NOMO-1 treated with DMSO at 0.1 percent for 48 hours (cell line): ENCODE measurements at regions not wholly inside any gene's neighbourhood (a gene's known extent, or its start where the extent isn't known, plus 50 kb on each side); places are given as distances from the start of the nearest gene placed in this dataset.

ENCODE experiments used
- DNase-seq: peaks from one replicate; lab custom pipeline; 2025; ENCODE audit not compliant: unreplicated experiment; lab: John Stamatoyannopoulos, UW

- DNase-seq, result no peak
Observed at GRCh38 chr1:201589186-201589585, 50.3 kb downstream of the NAV1 start.

- DNase-seq, result no peak
Observed at GRCh38 chr1:201590474-201590873, 51.5 kb downstream of the NAV1 start.

GRCh38 chr1:201591348-201591747, 52.4 kb downstream of the NAV1 start:
- DNase-seq, result no peak

- no peak for DNase-seq
Observed at GRCh38 chr1:201591981-201592380, 53.1 kb downstream of the NAV1 start.

- peak; percentile 80 for DNase-seq
Observed at GRCh38 chr1:201593200-201593921, 54.4 kb downstream of the NAV1 start.

GRCh38 chr1:201594575-201595245, 55.8 kb downstream of the NAV1 start:
- DNase-seq, result peak; percentile 38

GRCh38 chr1:201595381-201595780, 56.5 kb downstream of the NAV1 start:
- DNase-seq, result no peak

GRCh38 chr1:201596101-201596868, 57.4 kb downstream of the NAV1 start:
- DNase-seq, result no peak

GRCh38 chr1:201597551-201598230, 58.8 kb downstream of the NAV1 start:
- no peak for DNase-seq

- DNase-seq, result no peak
Observed at GRCh38 chr1:201598396-201598795, 59.5 kb downstream of the NAV1 start.

GRCh38 chr1:201598973-201599372, 60.0 kb downstream of the NAV1 start:
- DNase-seq, result no peak

GRCh38 chr1:201599548-201599947, 60.6 kb downstream of the NAV1 start:
- no peak for DNase-seq

- no peak for DNase-seq
Observed at GRCh38 chr1:201602413-201603265, 63.7 kb downstream of the NAV1 start.

- no peak for DNase-seq
Observed at GRCh38 chr1:201603613-201604232, 64.8 kb downstream of the NAV1 start.

GRCh38 chr1:201605385-201606010, 66.6 kb downstream of the NAV1 start:
- no peak for DNase-seq

- DNase-seq, result no peak
Observed at GRCh38 chr1:201606096-201606495, 67.2 kb downstream of the NAV1 start.

GRCh38 chr1:201606623-201607022, 67.7 kb downstream of the NAV1 start:
- no peak for DNase-seq

- no peak for DNase-seq
Observed at GRCh38 chr1:201608635-201609395, 69.9 kb downstream of the NAV1 start.
